HepG2 (cell line): ENCODE measurements at regions not wholly inside any gene's neighbourhood (a gene's known extent, or its start where the extent isn't known, plus 50 kb on each side); places are given as distances from the start of the nearest gene placed in this dataset.

Source experiments
- ATAC-seq: fragments of 200-7000 bp; cut with Tn5 transposase; 3 replicates; pipeline ENCODE4 v1.9.1; 2020; ENCODE audit warnings: mild to moderate bottlenecking, moderate library complexity
- BruUV-seq: library from RNA; stranded (reverse); fragments of 400-500 nt; replicated peaks from 2 replicates; lab custom pipeline; 2021; lab: Mats Ljungman, UMichigan
- CTCF ChIA-PET: fragments of 300-600 bp; formaldehyde crosslinking; extraction: SDS; loops from one replicate; lab custom pipeline; 2021; ENCODE audit warnings: low total read pairs, inconsistent platforms, low intra/inter-chr PET ratio; lab: Yijun Ruan, JAX
- POLR2A ChIA-PET: fragments of 350-600 bp; sonication (Branson Sonifier 250); formaldehyde crosslinking; loops from one replicate; lab custom pipeline; 2020; ENCODE audit warnings: antibody characterized with exemption, inconsistent platforms; lab: Yijun Ruan, JAX
- DNase-seq: peaks from one replicate; pipeline ENCODE4 v3.0.0-alpha.2; 2015; ENCODE audit warnings: low spot score
- FAIRE-seq: peaks from 3 replicates; lab custom pipeline; 2011; peaks lifted over from hg19 to GRCh38; lab: Jason Lieb, UNC
- H2AFZ ChIP-seq: one replicate; pipeline ENCODE4 v1.6.1; 2011; ENCODE audit warnings: low read length, inconsistent platforms
- H3K27ac ChIP-seq: fragments of 300-600 bp; 3 replicates; pipeline ENCODE4 v1.8.0; 2011; ENCODE audit warnings: mixed run types, mild to moderate bottlenecking, mixed read lengths, low read length, inconsistent platforms; ENCODE audit not compliant: insufficient read depth; ENCODE audit errors: extremely low read length
- H3K27me3 ChIP-seq, 2 experiments: fragments of 200-600 bp in 1 of 2; 2 replicates in 1 of 2; 3 replicates in 1 of 2; pipeline versions ENCODE4 v1.6.0 to v1.8.0; 2011; ENCODE audit warnings: low read length in 2 of 2, mild to moderate bottlenecking in 2 of 2, moderate library complexity in 2 of 2, inconsistent platforms in 1 of 2; ENCODE audit not compliant: insufficient read depth in 2 of 2, control insufficient read depth in 1 of 2
- H3K36me3 ChIP-seq, 2 experiments: fragments of 200-600 bp in 1 of 2; replicated peaks in 1 of 2; 2 replicates in 1 of 2; 3 replicates in 1 of 2; pipeline versions ENCODE4 v1.5.1 to v1.8.0; 2011; ENCODE audit warnings: low read length in 2 of 2, inconsistent platforms in 1 of 2; ENCODE audit not compliant: insufficient read depth in 2 of 2, control insufficient read depth in 1 of 2
- H3K4me1 ChIP-seq: 2 replicates; pipeline ENCODE4 v1.5.1; 2012; ENCODE audit warnings: low read length, inconsistent platforms; ENCODE audit not compliant: insufficient read depth
- H3K4me2 ChIP-seq: 2 replicates; pipeline ENCODE4 v1.6.0; 2011; ENCODE audit warnings: low read depth, low read length, inconsistent platforms
- H3K4me3 ChIP-seq, 3 experiments: fragments of 200-600 bp in 1 of 3; sonication (generic), shearing (Covaris generic) in 1 of 3; replicated peaks in 1 of 3; 2 replicates each; pipeline ENCODE4 v1.5.1; 2011 to 2016; ENCODE audit warnings: low read length in 3 of 3, inconsistent platforms in 2 of 3, low read depth in 2 of 3, mild to moderate bottlenecking in 2 of 3, control low read depth in 1 of 3, mixed read lengths in 1 of 3; ENCODE audit not compliant: insufficient read depth in 1 of 3
- H3K79me2 ChIP-seq: one replicate; pipeline ENCODE4 v1.6.1; 2011; ENCODE audit warnings: low read length, inconsistent platforms; ENCODE audit not compliant: insufficient read depth
- H3K9ac ChIP-seq: 2 replicates; pipeline ENCODE4 v1.6.0; 2011; ENCODE audit warnings: mild to moderate bottlenecking, low read depth, low read length, inconsistent platforms; ENCODE audit not compliant: insufficient read depth
- H3K9me3 ChIP-seq: 2 replicates; pipeline ENCODE4 v1.5.1; 2012; ENCODE audit warnings: mild to moderate bottlenecking, low read length
- H4K20me1 ChIP-seq: 2 replicates; pipeline ENCODE4 v1.6.0; 2011; ENCODE audit warnings: inconsistent platforms, mild to moderate bottlenecking, low read length, moderate library complexity; ENCODE audit not compliant: insufficient read depth
- ELF4 ChIP-seq: sonication (generic); formaldehyde crosslinking; IDR thresholded peaks from 2 replicates; pipeline ENCODE4 v1.5.0; 2020; ENCODE audit warnings: missing genetic modification reagents, mild to moderate bottlenecking, moderate library complexity, borderline replicate concordance
- FOXK2 ChIP-seq: fragments of 450-650 bp; IDR thresholded peaks from 2 replicates; pipeline ENCODE4 v1.6.1; 2016
- HOXD1 ChIP-seq: sonication (generic); formaldehyde crosslinking; IDR thresholded peaks from 2 replicates; pipeline ENCODE4 v1.5.0; 2020; ENCODE audit warnings: missing genetic modification reagents
- PPARG ChIP-seq: conservative IDR thresholded peaks from 2 replicates; pipeline ENCODE4 v1.6.1; 2016; ENCODE audit warnings: missing biosample characterization, missing genetic modification reagents
- TBX2 ChIP-seq: sonication (generic); formaldehyde crosslinking; IDR thresholded peaks from 2 replicates; pipeline ENCODE4 v1.5.0; 2020; ENCODE audit warnings: missing genetic modification reagents, mild to moderate bottlenecking, borderline replicate concordance
- ZBTB42 ChIP-seq: sonication (generic); formaldehyde crosslinking; IDR thresholded peaks from 2 replicates; pipeline ENCODE4 v1.5.0; 2020; ENCODE audit warnings: mild to moderate bottlenecking, missing genetic modification reagents
- ZBTB8A ChIP-seq: sonication (generic); formaldehyde crosslinking; IDR thresholded peaks from 2 replicates; pipeline ENCODE4 v1.4.0; 2020; ENCODE audit warnings: mild to moderate bottlenecking, low read depth, missing genetic modification reagents, borderline replicate concordance
- ZNF333 ChIP-seq: sonication (generic); formaldehyde crosslinking; IDR thresholded peaks from 2 replicates; pipeline ENCODE4 v1.4.0; 2020; ENCODE audit warnings: mild to moderate bottlenecking, missing genetic modification reagents, borderline replicate concordance
- ZNF367 ChIP-seq: sonication (generic); formaldehyde crosslinking; IDR thresholded peaks from 2 replicates; pipeline ENCODE4 v1.4.0; 2020; ENCODE audit warnings: missing genetic modification reagents, borderline replicate concordance
- ZNF562 ChIP-seq: sonication (generic); formaldehyde crosslinking; IDR thresholded peaks from 2 replicates; pipeline ENCODE4 v1.8.0; 2022; ENCODE audit warnings: missing genetic modification reagents, borderline replicate concordance
- ZNF747 ChIP-seq: sonication (generic); formaldehyde crosslinking; IDR thresholded peaks from 2 replicates; pipeline ENCODE4 v1.8.1; 2023; ENCODE audit warnings: missing genetic modification reagents, mild to moderate bottlenecking, borderline replicate concordance
- ZNF850 ChIP-seq: sonication (generic); formaldehyde crosslinking; conservative IDR thresholded peaks from 2 replicates; pipeline ENCODE4 v1.9.0; 2021; ENCODE audit warnings: mild to moderate bottlenecking, missing genetic modification reagents
- WGBS: methylation state at CpG from one replicate; pipeline ENCODE4 v1.1.6; 2017; ENCODE audit warnings: low lambda C conversion rate; 5-methylcytosine and 5-hydroxymethylcytosine counted together
- in situ Hi-C: cut with HindIII; loops from 2 replicates; pipeline ENCODE4 v1.10.0; 2017; ENCODE audit warnings: low pct_unique_long_range_greater_than_20kb; ENCODE audit not compliant: extremely low pct_ligation_motif_present
- intact Hi-C: fragments of 100-400 bp; cut with micrococcal nuclease; formaldehyde crosslinking; loops from one replicate; pipeline ENCODE4 v1.10.0; 2022; ENCODE audit not compliant: unreplicated experiment
- TF ChIP-seq, protein P1 (sequence below): sonication (generic); formaldehyde crosslinking; IDR thresholded peaks from 2 replicates; pipeline ENCODE4 v1.5.0; 2020; ENCODE audit warnings: missing genetic modification reagents
- TF ChIP-seq, protein P2 (sequence below): IDR thresholded peaks from 2 replicates; pipeline ENCODE4 v1.4.0; 2020; ENCODE audit warnings: mild to moderate bottlenecking, missing genetic modification reagents

DNA sequence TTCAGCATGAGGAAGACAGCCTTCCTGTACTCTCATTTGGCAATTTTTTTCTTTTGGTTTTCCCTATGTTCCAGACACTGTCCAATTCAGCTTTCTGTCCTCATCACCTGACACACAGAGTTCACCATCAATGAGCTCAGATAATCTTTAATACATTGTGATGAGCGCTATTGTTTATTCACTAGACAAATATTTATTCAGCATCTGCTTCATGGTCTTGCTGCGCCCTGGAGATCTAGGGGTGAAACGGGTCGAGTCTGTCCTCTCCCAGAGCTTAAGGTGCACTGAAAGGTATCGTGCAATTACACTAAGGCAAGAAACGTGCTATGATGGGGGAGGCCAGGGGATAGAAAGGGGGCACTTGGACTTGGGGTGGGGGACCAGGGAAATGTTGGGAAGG lies 281.6 kb downstream of the ZSWIM6 start:
- ChIA-PET CTCF (no interaction called here), POLR2A (no interaction called here)
- H3K27me3 ChIP-seq: no peaks in the 10 kb centered on the region
- H3K9me3 ChIP-seq: no peaks in the 10 kb centered on the region
- in situ Hi-C loops (no loop called here), intact Hi-C loops (no loop called here)
- BruUV-seq: no TSS peak
- FAIRE-seq: no peak
- H3K4me3 ChIP-seq: no peak overlapping the region
- no peak overlapping the region for H2AFZ ChIP-seq
- WGBS: under 1% methylated on average over 6 of the region's 6 CpGs
- no peak for TF ChIP-seq ZNF333 (CRISPR knock-in tag)
- no peak overlapping the region for H3K9ac ChIP-seq
- H4K20me1 ChIP-seq: no peaks in the 10 kb centered on the region
- H3K27ac ChIP-seq: no peak overlapping the region
- H3K79me2 ChIP-seq: no peaks in the 10 kb centered on the region
- no peaks in the 10 kb centered on the region for H3K4me1 ChIP-seq
- no peak overlapping the region for H3K4me2 ChIP-seq
- H3K36me3 ChIP-seq: no peaks in the 10 kb centered on the region
- DNase-seq: no peak
- no peak for ATAC-seq

DNA sequence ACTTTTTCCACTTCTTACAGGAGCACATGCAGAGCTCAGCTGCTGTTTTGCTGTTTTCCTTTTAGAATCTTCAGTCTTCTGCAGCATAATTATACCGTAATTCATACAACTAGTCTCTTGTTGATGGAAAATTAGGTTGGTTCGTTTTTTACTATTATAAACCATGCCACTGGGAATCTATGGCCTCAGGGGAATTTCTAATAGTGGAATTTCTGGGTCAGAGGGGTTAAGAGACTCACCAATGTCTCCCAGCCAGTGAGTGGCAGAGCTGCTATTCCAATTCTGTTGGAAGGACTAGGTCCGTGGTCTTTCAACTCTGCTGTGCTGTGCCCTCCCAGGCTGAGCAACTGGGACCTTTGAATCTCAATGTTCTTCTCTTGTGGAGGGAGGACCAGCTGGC lies 282.5 kb downstream of the ZSWIM6 start:
- 17% methylated on average over 3 of the region's 3 CpGs for WGBS
- Histone ChIP-seq H3K27ac (no peak overlapping the region), H3K36me3 (no peaks in the 10 kb centered on the region), H3K9ac (no peak overlapping the region), H3K4me2 (no peak overlapping the region), H3K27me3 (peaks cover 0 to under 1% of the 10 kb centered on the region in 2 experiments; a peak in 1 of 5 replicates), H3K4me3 (no peak overlapping the region), H3K9me3 (no peaks in the 10 kb centered on the region), H2AFZ (no peak overlapping the region), H4K20me1 (no peaks in the 10 kb centered on the region), H3K4me1 (no peaks in the 10 kb centered on the region), H3K79me2 (no peaks in the 10 kb centered on the region)
- no peak for FAIRE-seq
- in situ Hi-C loops (no loop called here), intact Hi-C loops (no loop called here)
- CTCF ChIA-PET: no interaction called here
- no peak for DNase-seq
- POLR2A ChIA-PET: no interaction called here
- no peak for ATAC-seq
- BruUV-seq: no TSS peak
- TF ChIP-seq, protein P1, sequence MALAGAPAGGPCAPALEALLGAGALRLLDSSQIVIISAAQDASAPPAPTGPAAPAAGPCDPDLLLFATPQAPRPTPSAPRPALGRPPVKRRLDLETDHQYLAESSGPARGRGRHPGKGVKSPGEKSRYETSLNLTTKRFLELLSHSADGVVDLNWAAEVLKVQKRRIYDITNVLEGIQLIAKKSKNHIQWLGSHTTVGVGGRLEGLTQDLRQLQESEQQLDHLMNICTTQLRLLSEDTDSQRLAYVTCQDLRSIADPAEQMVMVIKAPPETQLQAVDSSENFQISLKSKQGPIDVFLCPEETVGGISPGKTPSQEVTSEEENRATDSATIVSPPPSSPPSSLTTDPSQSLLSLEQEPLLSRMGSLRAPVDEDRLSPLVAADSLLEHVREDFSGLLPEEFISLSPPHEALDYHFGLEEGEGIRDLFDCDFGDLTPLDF (CRISPR knock-in tag): no peak
- TF ChIP-seq HOXD1 (CRISPR knock-in tag) (no peak), ZBTB42 (no peak), ZNF747 (no peak), TBX2 (CRISPR knock-in tag) (no peak), ZBTB8A (CRISPR knock-in tag) (no peak), ZNF850 (CRISPR knock-in tag) (no peak), PPARG (CRISPR knock-in tag) (no peak), ZNF367 (no peak), ZNF562 (CRISPR knock-in tag) (no peak), ELF4 (CRISPR knock-in tag) (no peak), FOXK2 (no peak)
- TF ChIP-seq, protein P2, sequence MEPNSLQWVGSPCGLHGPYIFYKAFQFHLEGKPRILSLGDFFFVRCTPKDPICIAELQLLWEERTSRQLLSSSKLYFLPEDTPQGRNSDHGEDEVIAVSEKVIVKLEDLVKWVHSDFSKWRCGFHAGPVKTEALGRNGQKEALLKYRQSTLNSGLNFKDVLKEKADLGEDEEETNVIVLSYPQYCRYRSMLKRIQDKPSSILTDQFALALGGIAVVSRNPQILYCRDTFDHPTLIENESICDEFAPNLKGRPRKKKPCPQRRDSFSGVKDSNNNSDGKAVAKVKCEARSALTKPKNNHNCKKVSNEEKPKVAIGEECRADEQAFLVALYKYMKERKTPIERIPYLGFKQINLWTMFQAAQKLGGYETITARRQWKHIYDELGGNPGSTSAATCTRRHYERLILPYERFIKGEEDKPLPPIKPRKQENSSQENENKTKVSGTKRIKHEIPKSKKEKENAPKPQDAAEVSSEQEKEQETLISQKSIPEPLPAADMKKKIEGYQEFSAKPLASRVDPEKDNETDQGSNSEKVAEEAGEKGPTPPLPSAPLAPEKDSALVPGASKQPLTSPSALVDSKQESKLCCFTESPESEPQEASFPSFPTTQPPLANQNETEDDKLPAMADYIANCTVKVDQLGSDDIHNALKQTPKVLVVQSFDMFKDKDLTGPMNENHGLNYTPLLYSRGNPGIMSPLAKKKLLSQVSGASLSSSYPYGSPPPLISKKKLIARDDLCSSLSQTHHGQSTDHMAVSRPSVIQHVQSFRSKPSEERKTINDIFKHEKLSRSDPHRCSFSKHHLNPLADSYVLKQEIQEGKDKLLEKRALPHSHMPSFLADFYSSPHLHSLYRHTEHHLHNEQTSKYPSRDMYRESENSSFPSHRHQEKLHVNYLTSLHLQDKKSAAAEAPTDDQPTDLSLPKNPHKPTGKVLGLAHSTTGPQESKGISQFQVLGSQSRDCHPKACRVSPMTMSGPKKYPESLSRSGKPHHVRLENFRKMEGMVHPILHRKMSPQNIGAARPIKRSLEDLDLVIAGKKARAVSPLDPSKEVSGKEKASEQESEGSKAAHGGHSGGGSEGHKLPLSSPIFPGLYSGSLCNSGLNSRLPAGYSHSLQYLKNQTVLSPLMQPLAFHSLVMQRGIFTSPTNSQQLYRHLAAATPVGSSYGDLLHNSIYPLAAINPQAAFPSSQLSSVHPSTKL (CRISPR knock-in tag): no peak
